Upper lobe of left lung (tissue), 4 donors: ENCODE measurements at regions not wholly inside any gene's neighbourhood (a gene's known extent, or its start where the extent isn't known, plus 50 kb on each side); places are given as distances from the start of the nearest gene placed in this dataset.

Experiments used
- CTCF ChIP-seq, 6 experiments: fragments of 450-650 bp in 4 of 6; fragments of 200-600 bp in 2 of 6; sonication (generic) in 2 of 6; IDR thresholded peaks; one replicate each; pipeline ENCODE4 v1.5.1; 2016 to 2019; ENCODE audit warnings: antibody characterized with exemption in 6 of 6
- POLR2A ChIP-seq, 4 donors: fragments of 450-650 bp; IDR thresholded peaks; one replicate each; pipeline ENCODE4 v1.5.1; 2016 to 2017; ENCODE audit warnings: antibody characterized with exemption in 4 of 4, mild to moderate bottlenecking in 2 of 4

- TF ChIP-seq CTCF (IDR thresholded peaks at IDR 0.05) (no peak), POLR2A (IDR thresholded peaks at IDR 0.05) (no peak)
These were observed 363.2 kb downstream of the QKI start for GRCh38 chr6:163777716-163778115.
